ENCODE measurements at regions not wholly inside any gene's neighbourhood (a gene's known extent, or its start where the extent isn't known, plus 50 kb on each side); places are given as distances from the start of the nearest gene placed in this dataset. TPM values are rescaled to one million over a fixed set of nuclear protein-coding genes. Genes with fewer than 3 reads are reported as not detected.

GRCh38 chr12:93323625-93324329 is 53.9 kb upstream of the NUDT4 start:
- no peaks in the 10 kb centered on the region for H3K9me3 ChIP-seq (ENCODE audit: low read length)
- TF ChIP-seq EZH2phosphoT487 (IDR thresholded peaks at IDR 0.05; ENCODE audit: borderline replicate concordance, low read depth, low read length), result no peak
- TF ChIP-seq, protein P1, sequence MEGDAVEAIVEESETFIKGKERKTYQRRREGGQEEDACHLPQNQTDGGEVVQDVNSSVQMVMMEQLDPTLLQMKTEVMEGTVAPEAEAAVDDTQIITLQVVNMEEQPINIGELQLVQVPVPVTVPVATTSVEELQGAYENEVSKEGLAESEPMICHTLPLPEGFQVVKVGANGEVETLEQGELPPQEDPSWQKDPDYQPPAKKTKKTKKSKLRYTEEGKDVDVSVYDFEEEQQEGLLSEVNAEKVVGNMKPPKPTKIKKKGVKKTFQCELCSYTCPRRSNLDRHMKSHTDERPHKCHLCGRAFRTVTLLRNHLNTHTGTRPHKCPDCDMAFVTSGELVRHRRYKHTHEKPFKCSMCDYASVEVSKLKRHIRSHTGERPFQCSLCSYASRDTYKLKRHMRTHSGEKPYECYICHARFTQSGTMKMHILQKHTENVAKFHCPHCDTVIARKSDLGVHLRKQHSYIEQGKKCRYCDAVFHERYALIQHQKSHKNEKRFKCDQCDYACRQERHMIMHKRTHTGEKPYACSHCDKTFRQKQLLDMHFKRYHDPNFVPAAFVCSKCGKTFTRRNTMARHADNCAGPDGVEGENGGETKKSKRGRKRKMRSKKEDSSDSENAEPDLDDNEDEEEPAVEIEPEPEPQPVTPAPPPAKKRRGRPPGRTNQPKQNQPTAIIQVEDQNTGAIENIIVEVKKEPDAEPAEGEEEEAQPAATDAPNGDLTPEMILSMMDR (conservative IDR thresholded peaks at IDR 0.05; ENCODE audit: low read length), result no peak
- no peaks in the 10 kb centered on the region for H3K36me3 ChIP-seq (ENCODE audit: insufficient read depth, low read length)
- H3K27ac ChIP-seq (ENCODE audit: low read depth, low read length, poor library complexity, severe bottlenecking), result no peak overlapping the region
- no peak overlapping the region for H3K4me2 ChIP-seq (ENCODE audit: low read length)
- no TSS peak for BruUV-seq (replicated peaks)
- no peak overlapping the region for H2AFZ ChIP-seq (ENCODE audit: low read length)
- H3K79me2 ChIP-seq (ENCODE audit: insufficient read depth, low read depth, low read length), result no peaks in the 10 kb centered on the region
- H3K4me3 ChIP-seq (ENCODE audit: low read depth, low read length, poor library complexity, severe bottlenecking), result no peak overlapping the region
- intact Hi-C loops (cut with micrococcal nuclease; ENCODE audit: unreplicated experiment), result no loop called here
- POLR2A ChIA-PET, result no interaction called here
- H4K20me1 ChIP-seq (ENCODE audit: insufficient read depth, low read length), result no peaks in the 10 kb centered on the region
- DNase-seq (ENCODE audit: low spot score), result no peak
- H3K4me1 ChIP-seq (ENCODE audit: insufficient read depth, low read length, poor library complexity, severe bottlenecking), result no peaks in the 10 kb centered on the region
- CTCF ChIA-PET (ENCODE audit: unreplicated experiment), result no interaction called here
- H3K9me2 ChIP-seq (ENCODE audit: insufficient read depth, low read length), result no peaks in the 10 kb centered on the region

DNA sequence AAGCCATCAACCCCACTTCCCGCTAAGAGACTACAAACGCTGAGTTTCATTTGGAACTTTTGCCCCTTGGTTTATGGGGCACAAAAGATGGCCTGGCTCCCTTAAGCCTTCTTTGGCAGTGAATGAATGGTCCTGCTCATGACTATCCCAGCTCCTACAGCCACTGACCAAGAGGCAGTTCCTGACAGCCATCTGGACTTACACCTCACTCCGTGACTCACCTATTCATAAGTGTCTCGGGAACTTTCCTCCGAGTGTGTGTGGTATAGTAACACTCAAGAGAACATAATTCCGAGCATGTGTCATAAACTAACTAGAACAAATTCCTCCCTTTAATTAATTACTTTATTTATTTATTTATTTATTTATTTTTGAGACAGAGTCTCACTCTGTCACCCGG is 51.9 kb upstream of the NUDT4 start:
- no peak for TF ChIP-seq EZH2phosphoT487 (IDR thresholded peaks at IDR 0.05; ENCODE audit: borderline replicate concordance, low read depth, low read length)
- TF ChIP-seq, protein P1 (conservative IDR thresholded peaks at IDR 0.05; ENCODE audit: low read length), result no peak
- no peaks in the 10 kb centered on the region for H3K36me3 ChIP-seq (ENCODE audit: insufficient read depth, low read length)
- ChIA-PET CTCF (ENCODE audit: unreplicated experiment) (no interaction called here), POLR2A (no interaction called here)
- H2AFZ ChIP-seq (ENCODE audit: low read length), result no peak overlapping the region
- no peak overlapping the region for H3K4me3 ChIP-seq (ENCODE audit: low read depth, low read length, poor library complexity, severe bottlenecking)
- BruUV-seq (replicated peaks), result no TSS peak
- H3K9me3 ChIP-seq (ENCODE audit: low read length), result no peaks in the 10 kb centered on the region
- no peak overlapping the region for H3K27ac ChIP-seq (ENCODE audit: low read depth, low read length, poor library complexity, severe bottlenecking)
- H3K4me1 ChIP-seq (ENCODE audit: insufficient read depth, low read length, poor library complexity, severe bottlenecking), result no peaks in the 10 kb centered on the region
- intact Hi-C loops (cut with micrococcal nuclease; ENCODE audit: unreplicated experiment), result no loop called here
- no peak for DNase-seq (ENCODE audit: low spot score)
- H3K9me2 ChIP-seq (ENCODE audit: insufficient read depth, low read length), result no peaks in the 10 kb centered on the region
- no peaks in the 10 kb centered on the region for H3K79me2 ChIP-seq (ENCODE audit: insufficient read depth, low read depth, low read length)
- no peaks in the 10 kb centered on the region for H4K20me1 ChIP-seq (ENCODE audit: insufficient read depth, low read length)
- H3K4me2 ChIP-seq (ENCODE audit: low read length), result no peak overlapping the region

Small RNA genes lying in the stretch of these regions (small RNA-seq; reads per million reads assigned to genes)
- not detected for gene RF00019
- gene RF00284, result 0.42 reads per million
- gene RPL41P5, result not detected

Data from OCI-LY7 (cell line).